CD4-positive, alpha-beta T cell (primary cell): ENCODE measurements at regions not wholly inside any gene's neighbourhood (a gene's known extent, or its start where the extent isn't known, plus 50 kb on each side); places are given as distances from the start of the nearest gene placed in this dataset.

Experiments used
- ATAC-seq: fragments of 200-7000 bp; cut with Tn5 transposase; one replicate; pipeline ENCODE4 v1.10.0; 2022; ENCODE audit warnings: mild to moderate bottlenecking; ENCODE audit not compliant: poor library complexity
- CTCF ChIA-PET: fragments of 350-600 bp; sonication (Branson Sonifier 250); formaldehyde crosslinking; loops from one replicate; lab custom pipeline; 2021; ENCODE audit warnings: antibody characterized with exemption, inconsistent platforms; lab: Charles Lee
- POLR2A ChIA-PET: fragments of 350-600 bp; sonication (Branson Sonifier 250); formaldehyde crosslinking; loops from one replicate; lab custom pipeline; 2021; ENCODE audit warnings: antibody characterized with exemption, inconsistent platforms; lab: Charles Lee
- DNase-seq, 14 experiments: peaks; one replicate each; pipeline ENCODE4 v3.0.0-alpha.2; 2013 to 2020; ENCODE audit warnings: mixed read lengths in 2 of 14
- H3K27ac ChIP-seq, 2 donors: one replicate each; pipeline versions ENCODE4 v1.5.1 to v1.7.0; 2013; ENCODE audit warnings: low read length in 2 of 2, low read depth in 1 of 2, mild to moderate bottlenecking in 1 of 2
- H3K27me3 ChIP-seq, 2 experiments: 1 replicate in 1 of 2; 2 replicates in 1 of 2; pipeline versions ENCODE4 v1.6.1 to v1.7.0; 2013; ENCODE audit warnings: low read length in 2 of 2, control low read depth in 1 of 2, mild to moderate bottlenecking in 1 of 2, moderate library complexity in 1 of 2; ENCODE audit not compliant: insufficient read depth in 2 of 2, control insufficient read depth in 1 of 2
- H3K36me3 ChIP-seq: one replicate; pipeline ENCODE4 v1.6.1; 2013; ENCODE audit warnings: low read length, control low read depth; ENCODE audit not compliant: insufficient read depth
- H3K4me1 ChIP-seq: one replicate; pipeline ENCODE4 v1.6.1; 2013; ENCODE audit warnings: low read length, control low read depth; ENCODE audit not compliant: insufficient read depth
- H3K4me3 ChIP-seq: one replicate; pipeline ENCODE4 v1.5.1; 2013; ENCODE audit warnings: mild to moderate bottlenecking, low read length, moderate library complexity
- H3K9me3 ChIP-seq, 2 experiments: 1 replicate in 1 of 2; 2 replicates in 1 of 2; pipeline versions ENCODE4 v1.6.1 to v1.7.0; 2013; ENCODE audit warnings: low read length in 2 of 2, mild to moderate bottlenecking in 2 of 2, control low read depth in 1 of 2, moderate library complexity in 1 of 2; ENCODE audit not compliant: control insufficient read depth in 1 of 2, insufficient read depth in 1 of 2
- H3K27ac Mint-ChIP-seq: one replicate; pipeline ENCODE4 v1.8.0; 2020; ENCODE audit warnings: mixed read lengths
- H3K27me3 Mint-ChIP-seq: one replicate; pipeline ENCODE4 v1.8.0; 2021; ENCODE audit warnings: mixed read lengths
- H3K36me3 Mint-ChIP-seq: one replicate; pipeline ENCODE4 v1.8.0; 2021; ENCODE audit warnings: low read depth, mixed read lengths
- H3K4me1 Mint-ChIP-seq: one replicate; pipeline ENCODE4 v1.8.0; 2021; ENCODE audit warnings: low read depth, mixed read lengths
- H3K4me3 Mint-ChIP-seq: one replicate; pipeline ENCODE4 v1.8.0; 2020; ENCODE audit warnings: mild to moderate bottlenecking, mixed read lengths
- H3K9me3 Mint-ChIP-seq: one replicate; pipeline ENCODE4 v1.8.0; 2020; ENCODE audit warnings: mixed read lengths
- CTCF ChIP-seq: fragments of 200-600 bp; IDR thresholded peaks from one replicate; pipeline ENCODE4 v1.8.0; 2022; ENCODE audit warnings: antibody characterized with exemption, mild to moderate bottlenecking
- intact Hi-C, 2 experiments: fragments of 100-400 bp; cut with DNase I in 1 of 2; cut with micrococcal nuclease in 1 of 2; formaldehyde crosslinking; loops; one replicate each; pipeline versions ENCODE4 v1.15.1 to v1.9.0; 2023 to 2025; cut with DNase I, micrococcal nuclease

GRCh38 chr16:25411396-25412081, 153.9 kb upstream of the ZKSCAN2 start:
- Histone ChIP-seq H3K9me3 (no peaks in the 10 kb centered on the region), H3K27ac (no peak overlapping the region), H3K36me3 (no peaks in the 10 kb centered on the region), H3K4me1 (no peaks in the 10 kb centered on the region), H3K27me3 (no peaks in the 10 kb centered on the region), H3K4me3 (no peak overlapping the region)
- no peak for TF ChIP-seq CTCF
- DNase-seq (no peak), ATAC-seq (no peak)
- no peak overlapping the region for H3K27ac Mint-ChIP-seq
- no peaks in the 10 kb centered on the region for H3K9me3 Mint-ChIP-seq
- ChIA-PET POLR2A (no interaction called here), CTCF (no interaction called here)
- intact Hi-C loops = no loop called here
- H3K4me3 Mint-ChIP-seq = no peak overlapping the region
- peaks cover 9% of the 10 kb centered on the region for H3K27me3 Mint-ChIP-seq
- no peaks in the 10 kb centered on the region for H3K4me1 Mint-ChIP-seq
- H3K36me3 Mint-ChIP-seq = no peaks in the 10 kb centered on the region

GRCh38 chr16:25403852-25404251, 146.2 kb upstream of the ZKSCAN2 start:
- ATAC-seq = no peak

GRCh38 chr16:25395528-25395927, 137.9 kb upstream of the ZKSCAN2 start:
- Histone ChIP-seq H3K27me3 (no peaks in the 10 kb centered on the region), H3K4me3 (no peak overlapping the region), H3K36me3 (no peaks in the 10 kb centered on the region), H3K4me1 (no peaks in the 10 kb centered on the region), H3K27ac (no peak overlapping the region), H3K9me3 (peaks cover 4 to 17% of the 10 kb centered on the region in 2 experiments)
- Mint-ChIP-seq H3K4me1 (no peaks in the 10 kb centered on the region), H3K4me3 (no peak overlapping the region), H3K27me3 (peaks cover 13% of the 10 kb centered on the region), H3K9me3 (peaks cover 9% of the 10 kb centered on the region), H3K27ac (no peak overlapping the region), H3K36me3 (no peaks in the 10 kb centered on the region)
- POLR2A ChIA-PET = no interaction called here
- ATAC-seq = no peak
- no peak for TF ChIP-seq CTCF
- CTCF ChIA-PET = no interaction called here
- intact Hi-C loops = no loop called here
- no peak for DNase-seq

More at GRCh38 chr16:25403852-25404251, 146.2 kb upstream of the ZKSCAN2 start:
- H3K36me3 ChIP-seq = no peaks in the 10 kb centered on the region
- H3K4me1 ChIP-seq = no peaks in the 10 kb centered on the region
- H3K4me3 ChIP-seq = no peak overlapping the region
- Mint-ChIP-seq H3K27ac (no peak overlapping the region), H3K4me3 (no peak overlapping the region), H3K4me1 (no peaks in the 10 kb centered on the region), H3K36me3 (no peaks in the 10 kb centered on the region), H3K27me3 (peaks cover 39% of the 10 kb centered on the region), H3K9me3 (peaks cover 3% of the 10 kb centered on the region)
- CTCF ChIA-PET = no interaction called here
- intact Hi-C loops = no loop called here
- no peak for DNase-seq
- POLR2A ChIA-PET = no interaction called here
- TF ChIP-seq CTCF = no peak
- H3K27me3 ChIP-seq = no peaks in the 10 kb centered on the region
- H3K9me3 ChIP-seq = peaks cover 0 to 4% of the 10 kb centered on the region in 2 experiments
- no peak overlapping the region for H3K27ac ChIP-seq
